Hepatocyte (in vitro differentiated cells): ENCODE measurements at regions not wholly inside any gene's neighbourhood (a gene's known extent, or its start where the extent isn't known, plus 50 kb on each side); places are given as distances from the start of the nearest gene placed in this dataset.

ENCODE experiments used
- DNase-seq: peaks from one replicate; pipeline ENCODE4 v3.0.0-alpha.2; 2016; ENCODE audit warnings: low spot score
- H2AFZ ChIP-seq: fragments of 200-600 bp; sonication (generic); 2 replicates; pipeline ENCODE4 v1.6.0; 2016; ENCODE audit warnings: antibody characterized with exemption, mild to moderate bottlenecking
- H3K27ac ChIP-seq: fragments of 200-600 bp; sonication (generic); 2 replicates; pipeline ENCODE4 v1.5.1; 2016; ENCODE audit warnings: mild to moderate bottlenecking
- H3K27me3 ChIP-seq: fragments of 200-600 bp; sonication (generic); 2 replicates; pipeline ENCODE4 v1.6.1; 2016
- H3K36me3 ChIP-seq: fragments of 200-600 bp; sonication (generic); replicated peaks from 2 replicates; pipeline ENCODE4 v1.5.1; 2016; ENCODE audit warnings: low read depth; ENCODE audit not compliant: insufficient read depth
- H3K4me1 ChIP-seq: fragments of 200-600 bp; sonication (generic); 2 replicates; pipeline ENCODE4 v1.5.1; 2016; ENCODE audit warnings: mild to moderate bottlenecking, moderate library complexity; ENCODE audit not compliant: insufficient read depth
- H3K4me2 ChIP-seq: fragments of 200-600 bp; sonication (generic); 2 replicates; pipeline ENCODE4 v1.6.0; 2016
- H3K4me3 ChIP-seq: fragments of 200-600 bp; sonication (generic); 2 replicates; pipeline ENCODE4 v1.5.1; 2016; ENCODE audit warnings: mild to moderate bottlenecking
- H3K79me2 ChIP-seq: fragments of 200-600 bp; sonication (generic); 2 replicates; pipeline ENCODE4 v1.6.0; 2017; ENCODE audit warnings: mild to moderate bottlenecking
- H3K9me2 ChIP-seq: fragments of 200-600 bp; sonication (generic); replicated peaks from 2 replicates; pipeline ENCODE4 v1.6.0; 2017; ENCODE audit warnings: mild to moderate bottlenecking; ENCODE audit not compliant: insufficient read depth
- H3K9me3 ChIP-seq: fragments of 200-600 bp; sonication (generic); 2 replicates; pipeline ENCODE4 v1.5.1; 2016; ENCODE audit warnings: low read depth, mild to moderate bottlenecking
- H4K20me1 ChIP-seq: fragments of 200-600 bp; sonication (generic); 2 replicates; pipeline ENCODE4 v1.6.0; 2016; ENCODE audit warnings: mild to moderate bottlenecking; ENCODE audit not compliant: insufficient read depth, poor library complexity, severe bottlenecking
- EZH2 ChIP-seq: fragments of 200-600 bp; sonication (generic); IDR thresholded peaks from 2 replicates; pipeline ENCODE4 v1.6.1; 2016; ENCODE audit warnings: antibody characterized with exemption, mild to moderate bottlenecking, borderline replicate concordance
- EZH2phosphoT487 ChIP-seq: fragments of 200-600 bp; sonication (generic); IDR thresholded peaks from one replicate; pipeline ENCODE4 v1.6.1; 2018; ENCODE audit warnings: antibody characterized with exemption, mild to moderate bottlenecking, low read depth, moderate library complexity; ENCODE audit not compliant: unreplicated experiment, severe bottlenecking
- WGBS: methylation state at CpG from one replicate; pipeline ENCODE4 v1.1.6; 2016; ENCODE audit warnings: low lambda C conversion rate; ENCODE audit errors: missing lambda C conversion rate; 5-methylcytosine and 5-hydroxymethylcytosine counted together
- TF ChIP-seq, protein P1 (sequence below): fragments of 200-600 bp; sonication (generic); IDR thresholded peaks from 2 replicates; pipeline ENCODE4 v1.5.1; 2016; ENCODE audit warnings: antibody characterized with exemption, mild to moderate bottlenecking; ENCODE audit not compliant: poor library complexity

DNA sequence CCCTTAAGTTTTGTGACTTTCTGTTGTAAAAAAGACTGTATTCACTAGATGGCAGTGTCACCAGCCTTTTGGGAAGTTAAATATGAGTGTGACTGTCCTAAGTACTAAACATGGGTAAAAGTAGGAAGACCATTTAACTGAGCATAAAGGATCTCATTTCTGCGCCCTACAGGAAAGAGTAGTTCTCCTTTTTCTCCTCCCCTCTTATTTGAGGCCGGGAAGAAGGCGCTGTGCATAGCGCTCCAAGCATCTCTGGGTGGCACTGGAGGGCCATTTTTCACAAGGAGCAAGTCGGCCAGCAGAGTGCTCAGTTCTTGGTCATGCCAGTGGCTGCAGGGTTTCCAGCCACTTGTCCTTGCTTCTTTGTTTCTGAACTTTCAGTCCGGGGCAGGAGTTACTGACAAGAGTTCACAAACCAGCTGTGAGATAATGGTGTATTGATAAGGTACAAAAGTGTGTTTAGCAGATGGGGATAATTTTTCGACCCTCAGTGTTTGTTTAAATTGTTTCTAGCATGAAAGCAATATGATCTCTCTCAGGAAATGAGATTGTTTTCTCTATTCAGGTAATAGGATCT is 227.6 kb upstream of the DMRT1 start:
- WGBS: 6% methylated on average over 7 of the region's 7 CpGs
- H3K4me2 ChIP-seq: peak overlapping the region; percentile 29
- no peak overlapping the region for H2AFZ ChIP-seq
- H3K4me3 ChIP-seq: no peak overlapping the region
- TF ChIP-seq EZH2 (no peak), EZH2phosphoT487 (no peak)
- TF ChIP-seq, protein P1, sequence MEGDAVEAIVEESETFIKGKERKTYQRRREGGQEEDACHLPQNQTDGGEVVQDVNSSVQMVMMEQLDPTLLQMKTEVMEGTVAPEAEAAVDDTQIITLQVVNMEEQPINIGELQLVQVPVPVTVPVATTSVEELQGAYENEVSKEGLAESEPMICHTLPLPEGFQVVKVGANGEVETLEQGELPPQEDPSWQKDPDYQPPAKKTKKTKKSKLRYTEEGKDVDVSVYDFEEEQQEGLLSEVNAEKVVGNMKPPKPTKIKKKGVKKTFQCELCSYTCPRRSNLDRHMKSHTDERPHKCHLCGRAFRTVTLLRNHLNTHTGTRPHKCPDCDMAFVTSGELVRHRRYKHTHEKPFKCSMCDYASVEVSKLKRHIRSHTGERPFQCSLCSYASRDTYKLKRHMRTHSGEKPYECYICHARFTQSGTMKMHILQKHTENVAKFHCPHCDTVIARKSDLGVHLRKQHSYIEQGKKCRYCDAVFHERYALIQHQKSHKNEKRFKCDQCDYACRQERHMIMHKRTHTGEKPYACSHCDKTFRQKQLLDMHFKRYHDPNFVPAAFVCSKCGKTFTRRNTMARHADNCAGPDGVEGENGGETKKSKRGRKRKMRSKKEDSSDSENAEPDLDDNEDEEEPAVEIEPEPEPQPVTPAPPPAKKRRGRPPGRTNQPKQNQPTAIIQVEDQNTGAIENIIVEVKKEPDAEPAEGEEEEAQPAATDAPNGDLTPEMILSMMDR: peak; percentile 96
- H4K20me1 ChIP-seq: no peaks in the 10 kb centered on the region
- no peaks in the 10 kb centered on the region for H3K27me3 ChIP-seq
- H3K9me3 ChIP-seq: no peaks in the 10 kb centered on the region
- no peaks in the 10 kb centered on the region for H3K79me2 ChIP-seq
- peaks cover 8% of the 10 kb centered on the region for H3K4me1 ChIP-seq
- peak overlapping the region; percentile 7 for H3K27ac ChIP-seq
- H3K9me2 ChIP-seq: no peaks in the 10 kb centered on the region
- peak; percentile 85 for DNase-seq
- H3K36me3 ChIP-seq: no peaks in the 10 kb centered on the region

DNA sequence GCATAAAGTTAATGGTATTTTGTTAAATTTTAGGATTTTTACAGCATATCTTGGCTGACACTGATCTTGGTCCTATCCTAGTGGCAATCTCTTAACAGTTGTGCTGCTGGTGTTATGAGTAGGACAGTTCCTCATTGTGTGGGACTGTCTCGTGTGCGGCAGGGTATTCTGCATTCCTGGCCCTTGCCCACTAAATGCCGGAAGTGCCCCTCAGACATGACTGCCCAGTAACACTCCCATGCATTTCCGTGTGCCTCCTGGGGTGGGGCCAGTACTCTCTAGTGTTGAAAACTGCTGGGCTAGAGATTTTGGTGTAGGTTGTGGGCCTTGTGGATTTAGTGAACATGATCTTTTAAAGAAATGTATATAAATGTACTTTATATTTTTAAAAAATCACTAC is 227.1 kb upstream of the DMRT1 start:
- no peak overlapping the region for H3K4me3 ChIP-seq
- WGBS: 38% methylated on average over 4 of the region's 4 CpGs
- no peaks in the 10 kb centered on the region for H3K79me2 ChIP-seq
- H3K36me3 ChIP-seq: no peaks in the 10 kb centered on the region
- H3K9me3 ChIP-seq: no peaks in the 10 kb centered on the region
- no peaks in the 10 kb centered on the region for H4K20me1 ChIP-seq
- no peak overlapping the region for H2AFZ ChIP-seq
- TF ChIP-seq EZH2 (no peak), EZH2phosphoT487 (no peak)
- TF ChIP-seq, protein P1: no peak
- H3K27ac ChIP-seq: peak overlapping the region; percentile 7
- DNase-seq: no peak
- H3K9me2 ChIP-seq: no peaks in the 10 kb centered on the region
- no peaks in the 10 kb centered on the region for H3K27me3 ChIP-seq
- H3K4me1 ChIP-seq: peaks cover 8% of the 10 kb centered on the region
- peak overlapping the region; percentile 29 for H3K4me2 ChIP-seq

DNA sequence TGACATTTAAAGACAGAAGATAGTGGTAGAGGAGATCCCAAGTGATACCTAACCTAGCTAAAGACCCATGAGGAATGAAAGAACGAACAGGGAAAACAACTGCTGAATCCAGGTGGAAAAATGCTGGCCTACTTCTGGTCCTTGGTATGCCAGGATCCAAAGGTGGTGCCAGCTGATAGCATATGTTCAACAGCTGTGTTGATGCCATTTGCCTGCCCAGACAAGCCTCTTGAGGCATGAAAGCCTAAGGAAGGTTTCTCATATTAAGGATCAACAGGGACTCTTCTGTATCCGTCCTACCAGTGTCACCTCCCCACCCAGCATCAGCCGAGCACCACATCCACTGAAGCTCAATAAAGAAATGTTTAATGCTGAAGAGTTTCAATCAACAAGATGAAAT is 225.7 kb upstream of the DMRT1 start:
- H3K9me2 ChIP-seq: no peaks in the 10 kb centered on the region
- H3K79me2 ChIP-seq: no peaks in the 10 kb centered on the region
- no peaks in the 10 kb centered on the region for H3K36me3 ChIP-seq
- no peaks in the 10 kb centered on the region for H3K27me3 ChIP-seq
- no peaks in the 10 kb centered on the region for H4K20me1 ChIP-seq
- H2AFZ ChIP-seq: no peak overlapping the region
- H3K9me3 ChIP-seq: no peaks in the 10 kb centered on the region
- TF ChIP-seq, protein P1: no peak
- no peak for TF ChIP-seq EZH2
- TF ChIP-seq EZH2phosphoT487: no peak
- 97% methylated on average over 3 of the region's 3 CpGs for WGBS
- H3K4me3 ChIP-seq: no peak overlapping the region
- H3K4me2 ChIP-seq: no peak overlapping the region
- DNase-seq: no peak
- no peak overlapping the region for H3K27ac ChIP-seq
- H3K4me1 ChIP-seq: peaks cover 8% of the 10 kb centered on the region
